Activated CD4-positive, alpha-beta memory T cell treated with anti-CD3 and anti-CD28 coated beads for 36 hours (primary cell): ENCODE measurements at regions not wholly inside any gene's neighbourhood (a gene's known extent, or its start where the extent isn't known, plus 50 kb on each side); places are given as distances from the start of the nearest gene placed in this dataset.

Experiments used
- CTCF ChIA-PET: fragments of 350-600 bp; sonication (Branson Sonifier 250); formaldehyde crosslinking; loops from one replicate; lab custom pipeline; 2021; ENCODE audit warnings: antibody characterized with exemption, inconsistent platforms; lab: Charles Lee
- POLR2A ChIA-PET: fragments of 350-600 bp; sonication (Branson Sonifier 250); formaldehyde crosslinking; loops from one replicate; lab custom pipeline; 2021; ENCODE audit warnings: antibody characterized with exemption; lab: Charles Lee
- DNase-seq: peaks from one replicate; pipeline ENCODE4 v3.0.0-alpha.2; 2020
- H3K27ac Mint-ChIP-seq: one replicate; pipeline ENCODE4 v1.8.0; 2021; ENCODE audit warnings: mixed read lengths
- H3K27me3 Mint-ChIP-seq: one replicate; pipeline ENCODE4 v1.8.0; 2021; ENCODE audit warnings: mixed read lengths
- H3K36me3 Mint-ChIP-seq: one replicate; pipeline ENCODE4 v1.8.0; 2021; ENCODE audit warnings: mixed read lengths
- H3K4me1 Mint-ChIP-seq: one replicate; pipeline ENCODE4 v1.8.0; 2021; ENCODE audit warnings: low read depth, mixed read lengths
- H3K4me3 Mint-ChIP-seq: one replicate; pipeline ENCODE4 v1.8.0; 2021; ENCODE audit warnings: mild to moderate bottlenecking, mixed read lengths
- H3K9me3 Mint-ChIP-seq: one replicate; pipeline ENCODE4 v1.8.0; 2021; ENCODE audit warnings: mixed read lengths
- intact Hi-C: fragments of 100-400 bp; cut with micrococcal nuclease; formaldehyde crosslinking; loops from one replicate; pipeline ENCODE4 v1.15.1; 2023

DNA sequence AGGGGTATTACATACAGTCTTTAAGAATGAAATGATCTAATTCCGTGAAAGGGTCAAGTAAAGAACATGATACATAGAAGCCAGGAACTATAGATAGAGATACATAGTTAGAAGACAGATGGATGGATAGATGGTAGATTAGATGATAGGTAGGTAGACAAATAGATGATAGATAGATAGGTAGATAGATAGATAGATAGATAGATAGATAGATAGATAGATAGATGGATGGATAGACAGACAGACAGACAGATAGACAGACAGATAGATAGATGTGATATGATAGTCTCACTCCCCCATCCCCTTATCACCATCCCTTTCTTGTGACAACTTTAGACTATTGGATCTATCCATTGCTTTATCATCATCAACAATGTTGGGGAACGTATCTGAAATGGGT, 448.2 kb downstream of the METTL4 start:
- no peak overlapping the region for H3K4me3 Mint-ChIP-seq
- ChIA-PET CTCF (no interaction called here), POLR2A (no interaction called here)
- H3K27me3 Mint-ChIP-seq, result peaks cover 2% of the 10 kb centered on the region
- intact Hi-C loops, result no loop called here
- H3K4me1 Mint-ChIP-seq, result no peaks in the 10 kb centered on the region
- H3K27ac Mint-ChIP-seq, result no peak overlapping the region
- no peaks in the 10 kb centered on the region for H3K9me3 Mint-ChIP-seq
- no peak for DNase-seq
- H3K36me3 Mint-ChIP-seq, result no peaks in the 10 kb centered on the region

GRCh38 chr18:2134364-2134763, 436.9 kb downstream of the METTL4 start:
- Mint-ChIP-seq H3K36me3 (no peaks in the 10 kb centered on the region), H3K27me3 (peaks cover 6% of the 10 kb centered on the region), H3K4me3 (no peak overlapping the region), H3K4me1 (no peaks in the 10 kb centered on the region), H3K27ac (no peak overlapping the region), H3K9me3 (no peaks in the 10 kb centered on the region)
- ChIA-PET POLR2A (no interaction called here), CTCF (no interaction called here)
- DNase-seq, result no peak
- intact Hi-C loops, result no loop called here

- POLR2A ChIA-PET, result interaction anchor here (0.6 kb wide), 1 partner anchor 371 kb away, joined by 3 read pairs; no protein-coding TSS in a partner anchor
Measured at GRCh38 chr18:2135309-2135708, 436.0 kb downstream of the METTL4 start.

GRCh38 chr18:2138552-2138951, 432.8 kb downstream of the METTL4 start:
- intact Hi-C loops, result no loop called here
- no peak for DNase-seq
- H3K27ac Mint-ChIP-seq, result no peak overlapping the region
- H3K36me3 Mint-ChIP-seq, result no peaks in the 10 kb centered on the region
- H3K4me1 Mint-ChIP-seq, result no peaks in the 10 kb centered on the region
- POLR2A ChIA-PET, result no interaction called here
- H3K9me3 Mint-ChIP-seq, result no peaks in the 10 kb centered on the region
- H3K27me3 Mint-ChIP-seq, result peaks cover 1% of the 10 kb centered on the region
- no peak overlapping the region for H3K4me3 Mint-ChIP-seq
- CTCF ChIA-PET, result interaction anchor here (1.1 kb wide), 1 partner anchor 35 kb away, joined by 3 read pairs; no protein-coding TSS in a partner anchor

More at GRCh38 chr18:2135309-2135708, 436.0 kb downstream of the METTL4 start:
- Mint-ChIP-seq H3K4me3 (no peak overlapping the region), H3K36me3 (no peaks in the 10 kb centered on the region), H3K27ac (no peak overlapping the region), H3K4me1 (no peaks in the 10 kb centered on the region), H3K27me3 (peaks cover 2% of the 10 kb centered on the region), H3K9me3 (no peaks in the 10 kb centered on the region)
- DNase-seq, result no peak
- CTCF ChIA-PET, result no interaction called here
- intact Hi-C loops, result no loop called here

DNA sequence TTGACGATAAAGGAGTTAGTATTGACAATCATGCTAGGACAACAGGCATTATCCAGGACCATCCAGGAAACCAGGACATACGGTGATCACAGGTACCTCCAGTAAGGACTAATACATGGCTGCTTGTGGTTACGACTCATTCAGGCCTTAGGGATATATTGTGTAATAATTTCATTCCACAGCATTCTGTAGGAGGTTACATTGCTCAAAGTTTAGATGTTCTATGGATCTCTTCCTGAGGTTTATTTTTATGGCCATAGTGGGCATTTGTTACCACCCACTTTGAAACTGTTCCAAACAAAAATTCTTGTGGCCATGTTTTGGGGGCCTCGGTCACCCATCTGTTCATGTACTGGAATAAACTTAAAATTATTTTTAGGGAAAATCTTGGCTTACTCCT, 431.6 kb downstream of the METTL4 start:
- no peaks in the 10 kb centered on the region for H3K4me1 Mint-ChIP-seq
- H3K36me3 Mint-ChIP-seq, result no peaks in the 10 kb centered on the region
- no peak overlapping the region for H3K4me3 Mint-ChIP-seq
- intact Hi-C loops, result no loop called here
- ChIA-PET POLR2A (no interaction called here), CTCF (no interaction called here)
- H3K27me3 Mint-ChIP-seq, result peaks cover 1% of the 10 kb centered on the region
- H3K27ac Mint-ChIP-seq, result no peak overlapping the region
- DNase-seq, result no peak
- H3K9me3 Mint-ChIP-seq, result no peaks in the 10 kb centered on the region

DNA sequence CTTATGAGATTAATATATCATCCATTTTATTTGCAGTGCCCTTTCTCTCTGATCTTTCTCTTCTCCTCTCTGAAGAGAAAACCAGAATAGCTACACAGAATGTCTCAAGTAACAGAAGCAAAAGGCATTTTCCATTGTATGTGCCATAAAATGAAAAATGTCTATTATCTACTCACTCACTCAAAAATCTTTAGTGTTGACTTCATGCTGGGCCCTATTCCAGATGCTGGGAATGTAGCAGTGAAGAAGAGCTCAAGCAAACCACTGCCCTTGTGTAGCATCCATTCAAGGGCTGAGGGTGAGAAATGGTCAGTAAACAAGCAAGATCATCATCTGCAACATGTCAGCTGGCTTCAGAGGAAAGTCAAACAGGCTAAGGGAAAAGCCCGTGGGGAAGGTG, 427.7 kb downstream of the METTL4 start:
- no peak for DNase-seq
- Mint-ChIP-seq H3K27ac (no peak overlapping the region), H3K36me3 (no peaks in the 10 kb centered on the region), H3K27me3 (peaks cover 7% of the 10 kb centered on the region), H3K9me3 (no peaks in the 10 kb centered on the region), H3K4me3 (no peak overlapping the region), H3K4me1 (no peaks in the 10 kb centered on the region)
- ChIA-PET POLR2A (no interaction called here), CTCF (no interaction called here)
- intact Hi-C loops, result no loop called here

DNA sequence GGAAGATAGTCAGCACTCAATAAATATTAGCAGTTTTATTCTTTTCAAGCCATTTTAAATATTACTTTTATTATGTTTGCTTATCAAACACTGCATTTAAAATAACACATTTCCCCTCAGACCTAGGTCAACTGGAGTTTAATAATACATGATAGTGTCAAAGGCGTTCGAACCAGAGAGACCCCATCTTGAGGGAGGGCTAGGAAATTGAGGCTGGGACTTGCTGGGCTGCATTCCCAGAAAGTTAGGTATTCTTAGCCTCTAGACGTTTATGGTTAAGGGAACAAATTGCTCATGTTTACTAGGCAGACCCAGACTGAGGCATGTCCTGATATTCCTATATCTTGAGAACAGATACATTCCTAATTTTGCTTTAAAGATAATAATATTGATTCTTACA, 426.5 kb downstream of the METTL4 start:
- H3K27me3 Mint-ChIP-seq, result peaks cover 7% of the 10 kb centered on the region
- ChIA-PET POLR2A (no interaction called here), CTCF (no interaction called here)
- DNase-seq, result no peak
- intact Hi-C loops, result no loop called here
- no peak overlapping the region for H3K4me3 Mint-ChIP-seq
- H3K4me1 Mint-ChIP-seq, result no peaks in the 10 kb centered on the region
- no peaks in the 10 kb centered on the region for H3K9me3 Mint-ChIP-seq
- no peaks in the 10 kb centered on the region for H3K36me3 Mint-ChIP-seq
- H3K27ac Mint-ChIP-seq, result no peak overlapping the region

DNA sequence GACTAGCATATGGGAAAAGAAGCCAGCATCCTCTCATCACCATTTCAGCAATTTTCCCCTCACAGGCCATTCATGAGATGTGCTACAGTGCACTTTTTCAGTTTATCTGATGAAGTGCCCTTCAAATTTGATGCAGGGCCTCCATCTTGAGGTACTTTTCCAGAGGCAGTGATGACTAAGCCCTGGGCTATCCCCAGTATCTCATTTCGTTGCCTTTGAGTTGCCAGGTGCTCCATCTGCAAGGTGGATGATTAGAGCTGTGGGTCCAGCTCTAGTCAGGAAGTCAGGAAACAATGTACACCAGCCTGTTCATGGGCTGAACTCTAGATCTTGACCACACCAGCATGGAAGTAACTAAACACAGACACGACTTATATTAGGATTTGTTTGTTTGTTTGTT, 425.2 kb downstream of the METTL4 start:
- no peak for DNase-seq
- Mint-ChIP-seq H3K36me3 (no peaks in the 10 kb centered on the region), H3K4me3 (no peak overlapping the region), H3K4me1 (no peaks in the 10 kb centered on the region), H3K27ac (no peak overlapping the region), H3K27me3 (peaks cover 7% of the 10 kb centered on the region), H3K9me3 (no peaks in the 10 kb centered on the region)
- intact Hi-C loops, result no loop called here
- POLR2A ChIA-PET, result no interaction called here
- CTCF ChIA-PET, result no interaction called here

DNA sequence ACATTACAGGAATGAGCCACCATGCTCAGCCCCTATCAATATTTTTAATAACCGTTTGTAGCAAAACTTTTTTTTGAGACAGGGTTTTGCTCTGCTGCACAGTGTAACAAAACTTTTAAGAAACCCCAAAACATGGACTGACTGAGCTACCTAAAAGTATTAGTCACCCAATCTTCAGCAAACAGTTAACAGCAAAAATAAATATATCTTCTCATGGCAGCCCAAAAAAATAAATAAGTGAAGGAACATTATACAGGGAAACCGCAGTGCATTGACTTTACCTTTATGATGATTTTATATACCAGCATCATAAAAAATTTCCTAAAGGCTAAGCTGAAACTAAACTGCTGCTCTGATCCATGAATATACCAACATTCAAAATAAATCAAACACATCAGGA, 424.6 kb downstream of the METTL4 start:
- no peak overlapping the region for H3K4me3 Mint-ChIP-seq
- POLR2A ChIA-PET, result no interaction called here
- intact Hi-C loops, result no loop called here
- peaks cover 7% of the 10 kb centered on the region for H3K27me3 Mint-ChIP-seq
- no peak overlapping the region for H3K27ac Mint-ChIP-seq
- no peak for DNase-seq
- CTCF ChIA-PET, result no interaction called here
- H3K4me1 Mint-ChIP-seq, result no peaks in the 10 kb centered on the region
- H3K36me3 Mint-ChIP-seq, result no peaks in the 10 kb centered on the region
- no peaks in the 10 kb centered on the region for H3K9me3 Mint-ChIP-seq

DNA sequence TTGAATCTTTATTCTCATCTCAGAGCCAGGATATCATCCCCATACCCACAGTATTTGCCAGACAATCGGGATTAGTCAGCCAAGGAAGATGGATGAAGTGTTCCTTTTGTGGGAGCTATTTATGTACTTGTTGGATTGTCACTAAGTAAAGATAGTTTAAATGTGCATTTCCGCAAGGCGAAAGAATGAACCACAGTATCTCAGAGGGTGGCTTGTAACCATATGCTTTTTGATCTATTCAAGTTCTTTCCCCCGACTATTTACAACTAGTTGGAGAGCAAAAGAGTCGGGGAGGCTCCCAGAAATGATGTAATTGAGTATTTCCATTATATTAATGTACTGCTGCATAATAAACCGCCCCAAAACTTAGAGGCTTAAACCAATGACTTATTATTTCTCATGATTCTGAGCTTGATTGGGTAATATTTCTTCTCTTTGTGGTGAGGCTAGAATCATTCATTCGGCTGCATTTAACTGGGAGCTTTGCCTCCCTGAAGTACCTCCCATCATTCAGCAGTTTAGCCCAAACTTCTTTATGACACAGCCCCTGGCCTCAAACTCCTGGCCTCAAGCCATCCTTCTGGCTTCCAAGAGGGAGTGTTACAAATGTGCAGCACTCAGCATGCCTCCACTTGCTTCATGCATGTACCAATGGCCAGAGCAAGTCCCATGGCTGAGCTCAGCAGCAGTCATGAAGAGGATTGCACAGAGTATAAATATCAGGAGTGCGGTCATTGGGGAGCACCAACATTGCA, 423.7 kb downstream of the METTL4 start:
- Mint-ChIP-seq H3K27me3 (peaks cover 7% of the 10 kb centered on the region), H3K27ac (no peak overlapping the region), H3K36me3 (no peaks in the 10 kb centered on the region), H3K4me1 (no peaks in the 10 kb centered on the region), H3K4me3 (no peak overlapping the region), H3K9me3 (no peaks in the 10 kb centered on the region)
- ChIA-PET POLR2A (no interaction called here), CTCF (interaction anchor here (0.7 kb wide), 1 partner anchor 1000 kb away, joined by 4 read pairs; no protein-coding TSS in a partner anchor)
- no peak for DNase-seq
- intact Hi-C loops, result no loop called here

GRCh38 chr18:2148823-2149222, 422.5 kb downstream of the METTL4 start:
- Mint-ChIP-seq H3K36me3 (no peaks in the 10 kb centered on the region), H3K4me1 (no peaks in the 10 kb centered on the region), H3K27me3 (peaks cover 7% of the 10 kb centered on the region), H3K27ac (no peak overlapping the region), H3K4me3 (no peak overlapping the region), H3K9me3 (no peaks in the 10 kb centered on the region)
- ChIA-PET CTCF (interaction anchor here (1.2 kb wide), 1 partner anchor 44 kb away, joined by 3 read pairs; no protein-coding TSS in a partner anchor), POLR2A (no interaction called here)
- intact Hi-C loops, result no loop called here
- DNase-seq, result no peak

GRCh38 chr18:2150566-2150965, 420.7 kb downstream of the METTL4 start:
- DNase-seq, result no peak
- Mint-ChIP-seq H3K27me3 (peaks cover 6% of the 10 kb centered on the region), H3K27ac (no peak overlapping the region), H3K4me3 (no peak overlapping the region), H3K4me1 (no peaks in the 10 kb centered on the region), H3K36me3 (no peaks in the 10 kb centered on the region), H3K9me3 (no peaks in the 10 kb centered on the region)
- intact Hi-C loops, result no loop called here
- CTCF ChIA-PET, result no interaction called here
- POLR2A ChIA-PET, result no interaction called here

DNA sequence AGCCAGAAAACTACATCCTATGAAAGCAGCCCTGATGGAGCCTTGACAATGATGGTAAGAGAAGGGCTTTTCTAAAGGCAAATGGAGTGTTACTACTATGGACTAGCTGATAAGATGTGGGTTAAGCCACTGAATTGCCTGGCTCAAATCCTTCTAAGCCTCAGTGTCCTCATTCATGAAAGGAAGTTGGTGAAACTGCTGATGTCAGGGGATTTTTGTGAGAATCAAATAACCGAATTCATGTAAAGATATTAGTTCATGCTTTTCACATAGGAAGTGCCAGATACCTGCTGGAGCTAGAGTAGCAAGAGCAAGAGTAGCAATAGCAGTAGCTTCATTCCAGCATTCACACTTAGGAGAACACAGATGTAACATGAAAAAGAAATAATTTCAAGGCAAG, 417.0 kb downstream of the METTL4 start:
- POLR2A ChIA-PET, result no interaction called here
- no peak overlapping the region for H3K27ac Mint-ChIP-seq

More for the DNA sequence above, 417.0 kb downstream of the METTL4 start:
- peaks cover 2% of the 10 kb centered on the region for H3K27me3 Mint-ChIP-seq
- intact Hi-C loops, result no loop called here
- H3K9me3 Mint-ChIP-seq, result no peaks in the 10 kb centered on the region
- no peaks in the 10 kb centered on the region for H3K36me3 Mint-ChIP-seq
- H3K4me3 Mint-ChIP-seq, result no peak overlapping the region
- no peak for DNase-seq
- H3K4me1 Mint-ChIP-seq, result no peaks in the 10 kb centered on the region
- CTCF ChIA-PET, result interaction anchor here (0.6 kb wide), 1 partner anchor 68 kb away, joined by 4 read pairs; no protein-coding TSS in a partner anchor
